GM23338 (cell line): ENCODE measurements at regions not wholly inside any gene's neighbourhood (a gene's known extent, or its start where the extent isn't known, plus 50 kb on each side); places are given as distances from the start of the nearest gene placed in this dataset.

Experiments used
- CREB1 ChIP-seq: fragments of 250-450 bp; sonication (Bioruptor Pico); IDR thresholded peaks from 2 replicates; pipeline ENCODE4 v1.5.0; 2020; ENCODE audit warnings: low read depth, mild to moderate bottlenecking, moderate library complexity
- EZH2 ChIP-seq: fragments of 200-600 bp; sonication (generic); IDR thresholded peaks from one replicate; pipeline ENCODE4 v1.8.0; 2017; ENCODE audit warnings: antibody characterized with exemption, mild to moderate bottlenecking, low read depth; ENCODE audit not compliant: unreplicated experiment
- EZH2phosphoT487 ChIP-seq: fragments of 200-600 bp; sonication (generic); IDR thresholded peaks from one replicate; pipeline ENCODE4 v1.8.1; 2018; ENCODE audit warnings: antibody characterized with exemption; ENCODE audit not compliant: unreplicated experiment
- POLR2AphosphoS5 ChIP-seq: IDR thresholded peaks from 2 replicates; pipeline ENCODE4 v1.6.1; 2016; ENCODE audit warnings: antibody characterized with exemption, low read depth
- TF ChIP-seq, protein P1 (sequence below), 2 experiments: fragments of 200-600 bp in 1 of 2; sonication (generic) in 1 of 2; conservative IDR thresholded peaks; 2 replicates each; pipeline versions ENCODE4 v1.5.1 to v1.6.1; 2016 to 2017; ENCODE audit warnings: antibody characterized with exemption in 2 of 2, low read depth in 2 of 2, mild to moderate bottlenecking in 2 of 2, moderate library complexity in 1 of 2
- TF ChIP-seq, protein P2 (sequence below): IDR thresholded peaks from one replicate; pipeline ENCODE4 v1.6.1; 2018; ENCODE audit warnings: antibody characterized with exemption; ENCODE audit not compliant: unreplicated experiment

GRCh38 chr5:155903791-155904190, 423.2 kb upstream of the SGCD start:
- TF ChIP-seq EZH2phosphoT487, result no peak
- no peak for TF ChIP-seq CREB1 (CRISPR knock-in tag)
- TF ChIP-seq, protein P1, sequence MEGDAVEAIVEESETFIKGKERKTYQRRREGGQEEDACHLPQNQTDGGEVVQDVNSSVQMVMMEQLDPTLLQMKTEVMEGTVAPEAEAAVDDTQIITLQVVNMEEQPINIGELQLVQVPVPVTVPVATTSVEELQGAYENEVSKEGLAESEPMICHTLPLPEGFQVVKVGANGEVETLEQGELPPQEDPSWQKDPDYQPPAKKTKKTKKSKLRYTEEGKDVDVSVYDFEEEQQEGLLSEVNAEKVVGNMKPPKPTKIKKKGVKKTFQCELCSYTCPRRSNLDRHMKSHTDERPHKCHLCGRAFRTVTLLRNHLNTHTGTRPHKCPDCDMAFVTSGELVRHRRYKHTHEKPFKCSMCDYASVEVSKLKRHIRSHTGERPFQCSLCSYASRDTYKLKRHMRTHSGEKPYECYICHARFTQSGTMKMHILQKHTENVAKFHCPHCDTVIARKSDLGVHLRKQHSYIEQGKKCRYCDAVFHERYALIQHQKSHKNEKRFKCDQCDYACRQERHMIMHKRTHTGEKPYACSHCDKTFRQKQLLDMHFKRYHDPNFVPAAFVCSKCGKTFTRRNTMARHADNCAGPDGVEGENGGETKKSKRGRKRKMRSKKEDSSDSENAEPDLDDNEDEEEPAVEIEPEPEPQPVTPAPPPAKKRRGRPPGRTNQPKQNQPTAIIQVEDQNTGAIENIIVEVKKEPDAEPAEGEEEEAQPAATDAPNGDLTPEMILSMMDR (conservative IDR thresholded peaks at IDR 0.05; ENCODE audit: low read depth in 2 of 2), result no peak
- no peak for TF ChIP-seq POLR2AphosphoS5
- TF ChIP-seq, protein P2, sequence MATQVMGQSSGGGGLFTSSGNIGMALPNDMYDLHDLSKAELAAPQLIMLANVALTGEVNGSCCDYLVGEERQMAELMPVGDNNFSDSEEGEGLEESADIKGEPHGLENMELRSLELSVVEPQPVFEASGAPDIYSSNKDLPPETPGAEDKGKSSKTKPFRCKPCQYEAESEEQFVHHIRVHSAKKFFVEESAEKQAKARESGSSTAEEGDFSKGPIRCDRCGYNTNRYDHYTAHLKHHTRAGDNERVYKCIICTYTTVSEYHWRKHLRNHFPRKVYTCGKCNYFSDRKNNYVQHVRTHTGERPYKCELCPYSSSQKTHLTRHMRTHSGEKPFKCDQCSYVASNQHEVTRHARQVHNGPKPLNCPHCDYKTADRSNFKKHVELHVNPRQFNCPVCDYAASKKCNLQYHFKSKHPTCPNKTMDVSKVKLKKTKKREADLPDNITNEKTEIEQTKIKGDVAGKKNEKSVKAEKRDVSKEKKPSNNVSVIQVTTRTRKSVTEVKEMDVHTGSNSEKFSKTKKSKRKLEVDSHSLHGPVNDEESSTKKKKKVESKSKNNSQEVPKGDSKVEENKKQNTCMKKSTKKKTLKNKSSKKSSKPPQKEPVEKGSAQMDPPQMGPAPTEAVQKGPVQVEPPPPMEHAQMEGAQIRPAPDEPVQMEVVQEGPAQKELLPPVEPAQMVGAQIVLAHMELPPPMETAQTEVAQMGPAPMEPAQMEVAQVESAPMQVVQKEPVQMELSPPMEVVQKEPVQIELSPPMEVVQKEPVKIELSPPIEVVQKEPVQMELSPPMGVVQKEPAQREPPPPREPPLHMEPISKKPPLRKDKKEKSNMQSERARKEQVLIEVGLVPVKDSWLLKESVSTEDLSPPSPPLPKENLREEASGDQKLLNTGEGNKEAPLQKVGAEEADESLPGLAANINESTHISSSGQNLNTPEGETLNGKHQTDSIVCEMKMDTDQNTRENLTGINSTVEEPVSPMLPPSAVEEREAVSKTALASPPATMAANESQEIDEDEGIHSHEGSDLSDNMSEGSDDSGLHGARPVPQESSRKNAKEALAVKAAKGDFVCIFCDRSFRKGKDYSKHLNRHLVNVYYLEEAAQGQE, result no peak
- no peak for TF ChIP-seq EZH2
